H1 (cell line): ENCODE measurements at regions not wholly inside any gene's neighbourhood (a gene's known extent, or its start where the extent isn't known, plus 50 kb on each side); places are given as distances from the start of the nearest gene placed in this dataset.

ENCODE experiments used
- CBX8 ChIP-seq: fragments of 300-800, 300-1000 bp; sonication (generic); IDR thresholded peaks from 2 replicates; pipeline ENCODE4 v1.7.1; 2016; ENCODE audit warnings: low read depth, low read length, borderline replicate concordance
- CTCF ChIP-seq, 3 experiments: IDR thresholded peaks; 1 replicate in 2 of 3; 2 replicates in 1 of 3; pipeline versions ENCODE4 v1.5.1 to v1.6.1; 2011; ENCODE audit warnings: low read length in 3 of 3, mild to moderate bottlenecking in 3 of 3, inconsistent platforms in 2 of 3, low read depth in 1 of 3, moderate library complexity in 1 of 3; ENCODE audit not compliant: insufficient read depth in 1 of 3; ENCODE audit errors: control extremely low read depth in 1 of 3
- HDAC2 ChIP-seq, 2 experiments: fragments of 300-600 bp in 1 of 2; sonication (generic) in 1 of 2; IDR thresholded peaks; 2 replicates each; pipeline ENCODE4 v1.6.1; 2011 to 2012; ENCODE audit warnings: low read depth in 2 of 2, low read length in 2 of 2, mild to moderate bottlenecking in 2 of 2, moderate library complexity in 2 of 2, borderline replicate concordance in 1 of 2, inconsistent platforms in 1 of 2
- SRF ChIP-seq: IDR thresholded peaks from 2 replicates; pipeline ENCODE4 v1.6.1; 2011; ENCODE audit warnings: mild to moderate bottlenecking, low read depth, low read length, moderate library complexity
- TBP ChIP-seq: IDR thresholded peaks from 2 replicates; pipeline ENCODE4 v1.6.1; 2011; ENCODE audit warnings: low read depth, low read length, improper control_type of control experiment

DNA sequence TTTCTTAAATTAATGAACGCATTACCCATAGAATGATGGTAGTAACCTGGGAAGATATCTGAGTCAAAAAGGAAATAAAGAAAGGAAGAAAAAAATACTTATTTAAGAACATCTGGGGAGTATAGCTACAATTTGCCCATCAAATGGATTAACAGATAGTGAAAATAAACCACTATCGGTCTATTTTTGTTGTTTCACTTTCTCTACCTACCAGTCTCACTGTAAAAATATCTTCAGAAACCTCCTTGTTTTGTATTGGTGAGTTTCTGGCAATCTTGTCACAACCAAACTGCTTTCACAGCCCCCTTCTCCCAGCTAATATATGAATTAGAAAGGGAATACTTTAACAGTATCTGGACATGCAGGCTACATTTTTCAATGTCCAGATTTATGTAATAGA, 783.5 kb downstream of the STPG2 start (continued):
- TF ChIP-seq CTCF (IDR thresholded peaks at IDR 0.05; ENCODE audit: control extremely low read depth in 1 of 3, insufficient read depth in 1 of 3, low read depth in 1 of 3, low read length in 3 of 3) (no peak), HDAC2 (IDR thresholded peaks at IDR 0.05; ENCODE audit: borderline replicate concordance in 1 of 2, low read depth in 2 of 2, low read length in 2 of 2) (no peak), CBX8 (no peak), TBP (no peak), SRF (no peak)
- TF ChIP-seq, all 59 proteins: peak for 0
